Mesothelial cell of epicardium (in vitro differentiated cells): ENCODE measurements at regions not wholly inside any gene's neighbourhood (a gene's known extent, or its start where the extent isn't known, plus 50 kb on each side); places are given as distances from the start of the nearest gene placed in this dataset.

Experiments
- DNase-seq, 2 experiments: peaks; one replicate each; pipeline ENCODE4 v3.0.0; 2021; ENCODE audit warnings: low spot score in 2 of 2; ENCODE audit not compliant: unreplicated experiment in 2 of 2
- H3K27ac Mint-ChIP-seq: 2 replicates; pipeline ENCODE4 v1.8.0; 2021; ENCODE audit warnings: mixed read lengths
- H3K27me3 Mint-ChIP-seq: 2 replicates; pipeline ENCODE4 v1.8.0; 2021; ENCODE audit warnings: low read depth, mixed read lengths
- H3K36me3 Mint-ChIP-seq: 2 replicates; pipeline ENCODE4 v1.8.0; 2021; ENCODE audit warnings: mixed read lengths
- H3K4me1 Mint-ChIP-seq: 2 replicates; pipeline ENCODE4 v1.8.0; 2021; ENCODE audit warnings: mixed read lengths
- H3K4me3 Mint-ChIP-seq: 2 replicates; pipeline ENCODE4 v1.8.0; 2021; ENCODE audit warnings: mild to moderate bottlenecking, moderate library complexity, mixed read lengths
- H3K9me3 Mint-ChIP-seq: 2 replicates; pipeline ENCODE4 v1.8.0; 2021; ENCODE audit warnings: mixed read lengths
- TF ChIP-seq, protein P1 (sequence below): fragments of 200-600 bp; sonication (generic); IDR thresholded peaks from one replicate; pipeline ENCODE4 v1.5.0; 2021; ENCODE audit warnings: antibody characterized with exemption; ENCODE audit not compliant: unreplicated experiment

- H3K27me3 Mint-ChIP-seq: no peaks in the 10 kb centered on the region
- H3K9me3 Mint-ChIP-seq: peaks cover 7% of the 10 kb centered on the region
- peaks cover 2% of the 10 kb centered on the region for H3K36me3 Mint-ChIP-seq
- no peak overlapping the region for H3K27ac Mint-ChIP-seq
- DNase-seq: no peak
- no peak overlapping the region for H3K4me3 Mint-ChIP-seq
- H3K4me1 Mint-ChIP-seq: peaks cover 26% of the 10 kb centered on the region
- TF ChIP-seq, protein P1, sequence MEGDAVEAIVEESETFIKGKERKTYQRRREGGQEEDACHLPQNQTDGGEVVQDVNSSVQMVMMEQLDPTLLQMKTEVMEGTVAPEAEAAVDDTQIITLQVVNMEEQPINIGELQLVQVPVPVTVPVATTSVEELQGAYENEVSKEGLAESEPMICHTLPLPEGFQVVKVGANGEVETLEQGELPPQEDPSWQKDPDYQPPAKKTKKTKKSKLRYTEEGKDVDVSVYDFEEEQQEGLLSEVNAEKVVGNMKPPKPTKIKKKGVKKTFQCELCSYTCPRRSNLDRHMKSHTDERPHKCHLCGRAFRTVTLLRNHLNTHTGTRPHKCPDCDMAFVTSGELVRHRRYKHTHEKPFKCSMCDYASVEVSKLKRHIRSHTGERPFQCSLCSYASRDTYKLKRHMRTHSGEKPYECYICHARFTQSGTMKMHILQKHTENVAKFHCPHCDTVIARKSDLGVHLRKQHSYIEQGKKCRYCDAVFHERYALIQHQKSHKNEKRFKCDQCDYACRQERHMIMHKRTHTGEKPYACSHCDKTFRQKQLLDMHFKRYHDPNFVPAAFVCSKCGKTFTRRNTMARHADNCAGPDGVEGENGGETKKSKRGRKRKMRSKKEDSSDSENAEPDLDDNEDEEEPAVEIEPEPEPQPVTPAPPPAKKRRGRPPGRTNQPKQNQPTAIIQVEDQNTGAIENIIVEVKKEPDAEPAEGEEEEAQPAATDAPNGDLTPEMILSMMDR: no peak
Observed at GRCh38 chr6:137646484-137646883, 152.3 kb upstream of the OLIG3 start.

GRCh38 chr6:137647762-137648447 lies 153.7 kb upstream of the OLIG3 start:
- H3K4me1 Mint-ChIP-seq: peaks cover 28% of the 10 kb centered on the region
- TF ChIP-seq, protein P1: no peak
- H3K9me3 Mint-ChIP-seq: peaks cover 9% of the 10 kb centered on the region
- peaks cover 2% of the 10 kb centered on the region for H3K36me3 Mint-ChIP-seq
- no peak for DNase-seq
- no peak overlapping the region for H3K4me3 Mint-ChIP-seq
- peak overlapping the region; percentile 40 for H3K27ac Mint-ChIP-seq
- H3K27me3 Mint-ChIP-seq: no peaks in the 10 kb centered on the region

DNA sequence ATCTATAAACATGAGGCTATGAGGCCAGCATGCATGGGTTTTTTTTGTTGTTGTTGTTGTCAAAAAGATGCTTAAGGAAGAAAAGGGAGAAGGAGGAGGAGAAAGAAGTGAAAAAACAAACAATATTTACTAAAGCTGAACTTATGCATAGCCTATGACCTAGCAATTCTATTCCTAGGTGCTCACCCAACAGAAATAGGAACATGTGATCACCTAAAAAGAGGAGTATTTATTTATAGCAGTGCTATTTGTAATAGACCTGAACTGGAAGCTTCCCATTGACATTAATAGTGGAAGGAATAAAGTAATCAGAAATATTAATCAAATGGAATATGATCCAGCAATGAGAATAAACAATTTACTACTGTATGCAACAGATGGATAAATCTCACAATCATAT lies 156.5 kb upstream of the OLIG3 start:
- DNase-seq: no peak
- no peaks in the 10 kb centered on the region for H3K27me3 Mint-ChIP-seq
- peak overlapping the region; percentile 67 for H3K27ac Mint-ChIP-seq
- H3K4me1 Mint-ChIP-seq: peaks cover 28% of the 10 kb centered on the region
- H3K36me3 Mint-ChIP-seq: peaks cover 8% of the 10 kb centered on the region
- H3K9me3 Mint-ChIP-seq: peaks cover 13% of the 10 kb centered on the region
- TF ChIP-seq, protein P1: no peak
- H3K4me3 Mint-ChIP-seq: no peak overlapping the region

DNA sequence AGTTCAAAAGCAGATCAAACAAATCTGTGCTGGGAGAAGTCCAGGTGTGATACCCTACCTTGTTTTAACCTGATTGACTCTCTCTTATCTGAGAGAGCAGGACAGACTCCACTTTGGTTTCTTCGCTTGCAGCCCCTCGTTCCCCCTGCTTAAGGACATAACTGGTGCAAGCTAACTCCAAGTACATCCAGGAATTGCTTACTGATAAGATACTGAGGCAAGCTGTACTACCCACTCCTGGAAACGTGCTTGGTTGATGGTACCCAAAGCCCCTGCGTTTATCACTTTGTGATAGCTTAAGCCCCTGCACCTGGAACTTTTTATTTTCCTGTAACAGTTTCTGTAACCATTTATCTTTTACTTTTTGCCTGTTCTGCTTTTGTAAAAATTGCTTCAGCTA lies 157.0 kb upstream of the OLIG3 start:
- DNase-seq: no peak
- Mint-ChIP-seq H3K4me1 (peaks cover 28% of the 10 kb centered on the region), H3K27me3 (no peaks in the 10 kb centered on the region), H3K4me3 (no peak overlapping the region), H3K9me3 (peaks cover 17% of the 10 kb centered on the region), H3K27ac (peak overlapping the region; percentile 55), H3K36me3 (peaks cover 7% of the 10 kb centered on the region)
- TF ChIP-seq, protein P1: no peak

DNA sequence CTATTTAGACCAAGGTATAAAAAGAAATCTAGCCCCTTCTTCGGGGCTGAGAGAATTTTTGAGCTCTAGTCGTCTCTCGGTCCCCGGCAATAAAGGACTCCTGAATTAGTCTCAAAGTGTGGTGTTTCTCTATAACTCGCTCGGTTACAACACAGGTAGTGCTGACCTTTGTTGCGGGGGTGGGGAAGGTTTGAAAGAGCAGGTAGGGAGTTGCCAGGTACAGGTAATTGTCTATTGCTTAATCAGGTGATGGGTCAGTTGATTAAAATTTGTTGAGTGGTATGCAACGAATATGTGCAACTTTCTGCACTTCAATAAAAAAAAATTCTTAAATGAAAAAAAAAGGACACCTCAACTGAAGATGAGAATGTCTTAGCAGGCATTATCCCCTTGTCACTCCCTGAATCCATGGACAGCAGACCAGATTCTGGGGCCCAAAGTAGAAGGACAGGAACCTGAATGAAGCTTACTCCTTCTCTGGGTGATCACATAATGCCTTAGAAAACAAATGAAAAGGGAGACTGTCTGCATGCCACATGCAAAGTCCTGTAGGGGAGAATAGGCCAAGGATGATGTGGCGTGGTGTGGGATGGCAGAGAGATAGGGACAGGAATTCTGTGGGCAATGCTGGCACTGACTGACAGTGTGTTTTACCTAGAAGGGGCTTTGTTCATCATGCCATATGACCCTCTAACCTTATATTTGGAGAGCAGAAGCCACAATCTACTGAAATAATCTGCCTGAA lies 157.6 kb upstream of the OLIG3 start:
- no peaks in the 10 kb centered on the region for H3K27me3 Mint-ChIP-seq
- H3K4me1 Mint-ChIP-seq: peaks cover 28% of the 10 kb centered on the region
- peak overlapping the region; percentile 55 for H3K27ac Mint-ChIP-seq
- no peak for DNase-seq
- no peak overlapping the region for H3K4me3 Mint-ChIP-seq
- TF ChIP-seq, protein P1: no peak
- peaks cover 20% of the 10 kb centered on the region for H3K9me3 Mint-ChIP-seq
- H3K36me3 Mint-ChIP-seq: peaks cover 8% of the 10 kb centered on the region
